Loucy (cell line): ENCODE measurements at regions not wholly inside any gene's neighbourhood (a gene's known extent, or its start where the extent isn't known, plus 50 kb on each side); places are given as distances from the start of the nearest gene placed in this dataset.

Source experiments
- H2AFZ ChIP-seq: fragments of 200-600 bp; sonication (generic); 2 replicates; pipeline ENCODE4 v1.6.0; 2016; ENCODE audit warnings: antibody characterized with exemption, mild to moderate bottlenecking, low read length, moderate library complexity
- H3F3A ChIP-seq: fragments of 200-600 bp; 2 replicates; pipeline ENCODE4 v1.6.0; 2016; ENCODE audit warnings: antibody characterized with exemption, low read depth, mild to moderate bottlenecking
- H3K27me3 ChIP-seq: fragments of 200-600 bp; sonication (generic); 2 replicates; pipeline ENCODE4 v1.6.1; 2014; ENCODE audit warnings: low read length, mild to moderate bottlenecking; ENCODE audit not compliant: insufficient read depth, poor library complexity, severe bottlenecking
- H3K36me3 ChIP-seq: fragments of 200-600 bp; sonication (generic); 2 replicates; pipeline ENCODE4 v1.6.1; 2016; ENCODE audit warnings: low read length; ENCODE audit not compliant: insufficient read depth
- H3K4me1 ChIP-seq: fragments of 200-600 bp; sonication (generic); 2 replicates; pipeline ENCODE4 v1.5.1; 2014; ENCODE audit warnings: low read length, mild to moderate bottlenecking; ENCODE audit not compliant: insufficient read depth, poor library complexity, severe bottlenecking
- H3K4me2 ChIP-seq: fragments of 200-600 bp; sonication (generic); 2 replicates; pipeline ENCODE4 v1.6.0; 2014; ENCODE audit warnings: antibody characterized with exemption, low read length, low read depth, mild to moderate bottlenecking; ENCODE audit not compliant: poor library complexity, severe bottlenecking
- H3K4me3 ChIP-seq: fragments of 200-600 bp; sonication (generic); 2 replicates; pipeline ENCODE4 v1.5.1; 2014; ENCODE audit warnings: low read length, mild to moderate bottlenecking, mixed read lengths; ENCODE audit not compliant: poor library complexity, severe bottlenecking
- H3K79me2 ChIP-seq: fragments of 200-600 bp; sonication (generic); 2 replicates; pipeline ENCODE4 v1.6.1; 2014; ENCODE audit warnings: low read length; ENCODE audit not compliant: insufficient read depth
- H3K9ac ChIP-seq: fragments of 200-600 bp; sonication (generic); 2 replicates; pipeline ENCODE4 v1.6.0; 2014; ENCODE audit warnings: mild to moderate bottlenecking, low read depth, low read length, moderate library complexity; ENCODE audit not compliant: poor library complexity, severe bottlenecking
- H3K9me2 ChIP-seq: fragments of 200-600 bp; sonication (generic); replicated peaks from 2 replicates; pipeline ENCODE4 v1.6.1; 2016; ENCODE audit warnings: low read depth, low read length, mixed read lengths
- H3K9me3 ChIP-seq: fragments of 200-600 bp; sonication (generic); 2 replicates; pipeline ENCODE4 v1.6.1; 2014; ENCODE audit warnings: mild to moderate bottlenecking, antibody characterized with exemption, low read length, low read depth; ENCODE audit not compliant: insufficient read depth
- H4K20me1 ChIP-seq: fragments of 200-600 bp; sonication (generic); 2 replicates; pipeline ENCODE4 v1.6.0; 2014; ENCODE audit warnings: antibody characterized with exemption, low read length, mild to moderate bottlenecking; ENCODE audit not compliant: insufficient read depth, poor library complexity, severe bottlenecking
- EZH2phosphoT487 ChIP-seq: fragments of 200-600 bp; IDR thresholded peaks from 2 replicates; pipeline ENCODE4 v1.6.1; 2018; ENCODE audit warnings: antibody characterized with exemption, mild to moderate bottlenecking, moderate library complexity, borderline replicate concordance
- TF ChIP-seq, protein P1 (sequence below): fragments of 200-600 bp; sonication (generic); conservative IDR thresholded peaks from 2 replicates; pipeline ENCODE4 v1.5.1; 2014; ENCODE audit warnings: mild to moderate bottlenecking, antibody characterized with exemption, low read length

- Histone ChIP-seq H2AFZ (no peak overlapping the region), H3K4me1 (no peaks in the 10 kb centered on the region), H3K4me2 (no peak overlapping the region), H3F3A (no peaks in the 10 kb centered on the region), H3K36me3 (no peaks in the 10 kb centered on the region), H3K79me2 (no peaks in the 10 kb centered on the region), H3K9ac (no peak overlapping the region), H3K9me3 (no peaks in the 10 kb centered on the region), H3K9me2 (no peaks in the 10 kb centered on the region), H3K4me3 (no peak overlapping the region), H4K20me1 (no peaks in the 10 kb centered on the region), H3K27me3 (no peaks in the 10 kb centered on the region)
- TF ChIP-seq EZH2phosphoT487: no peak
- TF ChIP-seq, protein P1, sequence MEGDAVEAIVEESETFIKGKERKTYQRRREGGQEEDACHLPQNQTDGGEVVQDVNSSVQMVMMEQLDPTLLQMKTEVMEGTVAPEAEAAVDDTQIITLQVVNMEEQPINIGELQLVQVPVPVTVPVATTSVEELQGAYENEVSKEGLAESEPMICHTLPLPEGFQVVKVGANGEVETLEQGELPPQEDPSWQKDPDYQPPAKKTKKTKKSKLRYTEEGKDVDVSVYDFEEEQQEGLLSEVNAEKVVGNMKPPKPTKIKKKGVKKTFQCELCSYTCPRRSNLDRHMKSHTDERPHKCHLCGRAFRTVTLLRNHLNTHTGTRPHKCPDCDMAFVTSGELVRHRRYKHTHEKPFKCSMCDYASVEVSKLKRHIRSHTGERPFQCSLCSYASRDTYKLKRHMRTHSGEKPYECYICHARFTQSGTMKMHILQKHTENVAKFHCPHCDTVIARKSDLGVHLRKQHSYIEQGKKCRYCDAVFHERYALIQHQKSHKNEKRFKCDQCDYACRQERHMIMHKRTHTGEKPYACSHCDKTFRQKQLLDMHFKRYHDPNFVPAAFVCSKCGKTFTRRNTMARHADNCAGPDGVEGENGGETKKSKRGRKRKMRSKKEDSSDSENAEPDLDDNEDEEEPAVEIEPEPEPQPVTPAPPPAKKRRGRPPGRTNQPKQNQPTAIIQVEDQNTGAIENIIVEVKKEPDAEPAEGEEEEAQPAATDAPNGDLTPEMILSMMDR: no peak
These were observed 240.1 kb upstream of the ADARB2 start for GRCh38 chr10:1977461-1977860.

GRCh38 chr10:1972406-1972805 lies 235.1 kb upstream of the ADARB2 start:
- Histone ChIP-seq H3K9ac (no peak overlapping the region), H3F3A (no peaks in the 10 kb centered on the region), H4K20me1 (no peaks in the 10 kb centered on the region), H3K4me3 (no peak overlapping the region), H3K27me3 (no peaks in the 10 kb centered on the region), H2AFZ (no peak overlapping the region), H3K9me2 (no peaks in the 10 kb centered on the region), H3K4me2 (no peak overlapping the region), H3K36me3 (no peaks in the 10 kb centered on the region), H3K79me2 (no peaks in the 10 kb centered on the region), H3K4me1 (peaks cover 17% of the 10 kb centered on the region), H3K9me3 (peaks cover 4% of the 10 kb centered on the region; the same call in 1 of the 2 replicates)
- TF ChIP-seq, protein P1: no peak
- TF ChIP-seq EZH2phosphoT487: no peak

GRCh38 chr10:1968257-1969033 lies 231.1 kb upstream of the ADARB2 start:
- H3K79me2 ChIP-seq: no peaks in the 10 kb centered on the region
- H3K9me2 ChIP-seq: no peaks in the 10 kb centered on the region
- TF ChIP-seq, protein P1: no peak
- TF ChIP-seq EZH2phosphoT487: no peak
- H3K4me1 ChIP-seq: peaks cover 17% of the 10 kb centered on the region
- no peak overlapping the region for H3K4me3 ChIP-seq
- H3K9me3 ChIP-seq: peaks cover 4% of the 10 kb centered on the region; the same call in 1 of the 2 replicates
- H3K4me2 ChIP-seq: peak overlapping the region; percentile 36
- no peaks in the 10 kb centered on the region for H3K27me3 ChIP-seq
- no peaks in the 10 kb centered on the region for H3F3A ChIP-seq
- no peaks in the 10 kb centered on the region for H3K36me3 ChIP-seq
- H3K9ac ChIP-seq: no peak overlapping the region
- no peak overlapping the region for H2AFZ ChIP-seq
- no peaks in the 10 kb centered on the region for H4K20me1 ChIP-seq
